Stimulated activated CD8-positive, alpha-beta memory T cell treated with anti-CD3 and anti-CD28 coated beads, Interleukin-4, amount 100 ng/mL, for 1 hour (primary cell): ENCODE measurements at regions not wholly inside any gene's neighbourhood (a gene's known extent, or its start where the extent isn't known, plus 50 kb on each side); places are given as distances from the start of the nearest gene placed in this dataset.
"Not testable (repeated sequence)": the region's sequence is repeated elsewhere in the genome, so short reads cannot be mapped to it uniquely, and the experiment has no call there.

Experiments used
- DNase-seq, 2 donors: peaks; one replicate each; pipeline ENCODE4 v3.0.0-alpha.2; 2020; ENCODE audit warnings: low read depth in 2 of 2, low spot score in 1 of 2

GRCh38 chr1:5688081-5689077, 303.8 kb downstream of the NPHP4 start:
- DNase-seq = no peak

- DNase-seq = no peak
Measured at GRCh38 chr1:5686925-5687706, 305.1 kb downstream of the NPHP4 start.

- no peak for DNase-seq
Measured at GRCh38 chr1:5686195-5686594, 306.0 kb downstream of the NPHP4 start.

- DNase-seq = no peak
Measured at GRCh38 chr1:5685446-5686040, 306.7 kb downstream of the NPHP4 start.

- no peak for DNase-seq
Measured at GRCh38 chr1:5684791-5685190, 307.4 kb downstream of the NPHP4 start.

DNA sequence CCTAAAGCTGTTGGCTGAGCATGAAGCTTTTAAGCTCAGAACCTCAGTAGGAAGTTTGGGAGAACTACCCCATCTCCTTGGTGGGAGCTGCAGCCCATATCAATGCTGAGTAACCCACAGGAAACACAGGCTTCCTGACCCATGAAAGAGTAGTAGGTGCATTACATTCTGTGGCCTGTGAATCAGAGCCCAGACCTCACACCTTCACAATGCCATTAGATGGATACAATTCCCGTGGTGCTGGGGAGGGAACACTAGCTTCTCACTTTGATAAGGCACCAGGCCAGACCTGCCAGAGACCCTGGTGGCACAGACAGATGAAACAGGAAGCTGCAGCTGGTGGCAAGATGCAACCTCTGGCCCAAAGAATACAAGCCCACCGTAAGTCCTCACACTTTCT, 308.8 kb downstream of the NPHP4 start:
- DNase-seq = no peak

- DNase-seq = no peak
Measured at GRCh38 chr1:5682626-5683225, 309.5 kb downstream of the NPHP4 start.

GRCh38 chr1:5681654-5682053, 310.6 kb downstream of the NPHP4 start:
- no peak for DNase-seq

- no peak for DNase-seq
Measured at GRCh38 chr1:5680600-5680999, 311.6 kb downstream of the NPHP4 start.

- no peak for DNase-seq
Measured at GRCh38 chr1:5678759-5679158, 313.5 kb downstream of the NPHP4 start.

DNA sequence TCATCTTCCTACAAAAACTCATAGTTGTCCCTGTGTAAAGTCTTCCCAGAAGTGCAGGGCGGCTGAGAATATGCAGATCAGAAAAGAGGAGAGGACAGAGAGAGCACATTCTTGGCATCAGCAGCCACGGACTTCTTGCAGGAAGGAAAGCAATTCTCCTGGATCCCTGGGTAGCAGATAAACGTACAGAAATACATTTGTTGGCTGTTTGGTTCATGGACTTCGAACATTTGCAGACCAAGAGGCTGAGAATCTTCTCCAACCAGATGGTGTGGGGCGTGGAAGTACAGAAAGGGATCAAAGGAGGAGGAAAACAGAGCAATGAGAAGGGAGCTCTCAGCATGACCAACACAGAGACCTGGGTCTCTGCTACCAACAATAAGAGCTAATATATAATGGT, 319.9 kb downstream of the NPHP4 start:
- not testable (repeated sequence) for DNase-seq

- no peak for DNase-seq
Measured at GRCh38 chr1:5670590-5671350, 321.5 kb downstream of the NPHP4 start.

- no peak for DNase-seq
Measured at GRCh38 chr1:5667513-5668325, 324.5 kb downstream of the NPHP4 start.

DNA sequence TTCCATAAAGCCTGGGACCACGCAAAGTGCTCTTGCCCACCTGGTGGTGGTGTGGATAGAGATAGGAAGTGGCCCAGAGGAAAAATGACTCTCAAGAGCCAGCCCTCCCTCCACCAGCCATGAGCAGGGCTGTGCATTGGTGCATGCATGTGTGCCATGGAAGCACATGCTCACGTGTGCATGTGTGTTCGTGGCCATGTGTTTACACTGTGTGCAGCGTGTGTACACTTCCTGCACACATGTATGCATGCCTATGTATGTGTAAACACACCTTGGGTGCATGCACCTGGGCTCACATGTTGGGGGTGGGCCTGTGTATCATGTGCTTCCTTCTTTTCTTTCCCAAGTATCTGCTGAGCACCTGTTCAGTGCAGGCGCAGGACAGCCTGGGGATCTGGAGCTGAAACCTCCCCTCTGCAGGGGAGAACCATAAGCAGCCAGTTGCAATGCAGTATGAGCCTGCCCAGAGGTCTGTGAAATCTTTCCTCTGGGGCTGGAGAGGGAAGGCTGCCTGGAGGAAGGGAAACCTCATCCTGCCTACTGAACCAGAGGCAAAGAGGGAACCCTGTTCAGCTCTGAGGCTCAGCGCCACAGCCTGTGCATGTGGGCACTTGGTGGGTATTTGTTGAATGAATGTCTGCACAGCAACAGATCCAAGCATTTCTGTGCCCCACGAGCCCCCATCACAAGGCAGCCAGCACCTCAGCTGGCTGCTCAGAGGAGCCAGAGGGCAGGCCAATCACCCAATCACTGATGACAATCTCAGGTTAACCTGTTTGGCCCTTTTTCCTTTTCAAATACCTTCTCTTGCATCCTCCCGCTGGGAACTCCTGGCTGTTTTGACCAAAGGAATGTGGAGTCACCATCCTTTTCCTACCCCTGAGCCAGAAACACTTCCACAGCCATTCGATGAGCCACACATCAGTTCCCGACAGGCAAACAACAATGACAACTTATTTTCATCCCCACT, 327.0 kb downstream of the NPHP4 start:
- DNase-seq = no peak

DNA sequence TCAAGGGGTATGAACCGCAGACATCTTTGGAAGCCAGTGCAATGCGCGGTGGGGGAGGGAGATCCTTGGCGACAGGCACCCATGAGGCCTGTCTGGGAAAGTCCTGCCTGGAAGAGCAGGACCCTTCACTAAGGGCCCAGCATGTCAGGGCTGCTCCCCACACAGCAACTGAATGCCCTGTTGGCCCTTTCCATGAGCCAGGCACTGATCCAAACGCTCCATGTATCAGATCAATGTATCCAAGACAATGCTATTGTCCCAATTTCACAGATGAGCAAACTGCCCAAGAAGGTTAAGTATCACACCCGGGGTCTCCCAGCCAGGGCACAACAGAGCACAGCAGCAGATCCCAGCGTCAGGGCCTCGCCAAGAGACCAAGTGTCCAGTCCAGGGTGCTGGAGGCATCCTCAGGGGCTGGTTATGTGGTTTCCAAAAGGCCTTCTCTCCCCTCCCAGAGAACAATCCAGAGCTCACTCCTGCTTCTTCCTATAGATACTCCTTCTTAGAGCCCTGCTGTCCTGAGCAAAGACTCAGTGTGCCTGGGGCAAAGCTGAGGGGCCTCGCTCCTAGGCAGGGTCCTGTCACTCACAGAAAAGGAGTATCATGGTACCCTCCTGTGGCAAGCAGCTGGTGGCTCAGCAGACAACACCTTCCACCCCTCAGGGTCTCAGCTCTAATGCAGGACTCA, 328.0 kb downstream of the NPHP4 start:
- DNase-seq = no peak

GRCh38 chr1:5662744-5663126, 329.5 kb downstream of the NPHP4 start:
- DNase-seq = no peak

- DNase-seq = no peak
Measured at GRCh38 chr1:5662086-5662743, 330.0 kb downstream of the NPHP4 start.
